ENCODE measurements at regions not wholly inside any gene's neighbourhood (a gene's known extent, or its start where the extent isn't known, plus 50 kb on each side); places are given as distances from the start of the nearest gene placed in this dataset.

- Histone ChIP-seq H3K9ac (ENCODE audit: low read depth in 1 of 3, low read length in 3 of 3) (no peak overlapping the region), H3K9me3 (ENCODE audit: control insufficient read depth in 3 of 3, low read length in 3 of 3) (no peaks in the 10 kb centered on the region), H3K36me3 (ENCODE audit: control insufficient read depth in 3 of 3, insufficient read depth in 3 of 3, low read length in 3 of 3) (no peaks in the 10 kb centered on the region), H3K4me3 (ENCODE audit: low read length in 3 of 3) (no peak overlapping the region), H3K27me3 (ENCODE audit: control insufficient read depth in 3 of 3, insufficient read depth in 3 of 3, low read length in 3 of 3) (no peaks in the 10 kb centered on the region), H3K4me1 (ENCODE audit: control insufficient read depth in 3 of 3, insufficient read depth in 3 of 3, low read length in 3 of 3) (no peaks in the 10 kb centered on the region), H3K27ac (ENCODE audit: low read depth, low read length) (no peak overlapping the region)
These were observed 1077.0 kb upstream of the C9orf72 start for GRCh38 chr9:28650327-28650726.

- no peak overlapping the region for H3K9ac ChIP-seq (ENCODE audit: low read depth in 1 of 3, low read length in 3 of 3)
- H3K27me3 ChIP-seq (ENCODE audit: control insufficient read depth in 3 of 3, insufficient read depth in 3 of 3, low read length in 3 of 3) = no peaks in the 10 kb centered on the region
- no peaks in the 10 kb centered on the region for H3K9me3 ChIP-seq (ENCODE audit: control insufficient read depth in 3 of 3, low read length in 3 of 3)
- no peaks in the 10 kb centered on the region for H3K4me1 ChIP-seq (ENCODE audit: control insufficient read depth in 3 of 3, insufficient read depth in 3 of 3, low read length in 3 of 3)
- H3K36me3 ChIP-seq (ENCODE audit: control insufficient read depth in 3 of 3, insufficient read depth in 3 of 3, low read length in 3 of 3) = no peaks in the 10 kb centered on the region
- no peak overlapping the region for H3K27ac ChIP-seq (ENCODE audit: low read depth, low read length)
- H3K4me3 ChIP-seq (ENCODE audit: low read length in 3 of 3) = no peak overlapping the region
These were observed 1077.9 kb upstream of the C9orf72 start for GRCh38 chr9:28651050-28651722.

DNA sequence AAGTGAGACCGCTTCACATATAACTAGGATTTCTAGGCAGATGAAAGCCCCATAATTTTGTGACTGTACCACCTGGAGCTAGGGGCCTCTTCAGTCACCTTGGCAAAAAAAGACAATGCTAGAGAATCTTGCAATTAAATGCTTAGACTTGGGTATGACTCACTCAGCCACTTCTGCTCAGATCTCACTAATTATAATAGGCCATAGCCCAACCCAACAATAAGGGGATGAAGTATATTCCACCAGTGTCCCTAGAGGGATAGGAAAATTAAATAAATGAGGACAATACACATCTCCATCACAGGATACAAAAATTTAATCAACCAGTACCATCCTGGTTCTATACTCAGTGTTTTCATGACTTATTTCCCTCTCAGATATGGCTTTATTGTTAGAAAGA is 1079.9 kb upstream of the C9orf72 start:
- H3K9me3 ChIP-seq (ENCODE audit: control insufficient read depth in 3 of 3, low read length in 3 of 3) = no peaks in the 10 kb centered on the region
- no peaks in the 10 kb centered on the region for H3K27me3 ChIP-seq (ENCODE audit: control insufficient read depth in 3 of 3, insufficient read depth in 3 of 3, low read length in 3 of 3)
- no peaks in the 10 kb centered on the region for H3K4me1 ChIP-seq (ENCODE audit: control insufficient read depth in 3 of 3, insufficient read depth in 3 of 3, low read length in 3 of 3)
- no peak overlapping the region for H3K27ac ChIP-seq (ENCODE audit: low read depth, low read length)
- no peaks in the 10 kb centered on the region for H3K36me3 ChIP-seq (ENCODE audit: control insufficient read depth in 3 of 3, insufficient read depth in 3 of 3, low read length in 3 of 3)
- no peak overlapping the region for H3K9ac ChIP-seq (ENCODE audit: low read depth in 1 of 3, low read length in 3 of 3)
- no peak overlapping the region for H3K4me3 ChIP-seq (ENCODE audit: low read length in 3 of 3)

- Histone ChIP-seq H3K36me3 (ENCODE audit: control insufficient read depth in 3 of 3, insufficient read depth in 3 of 3, low read length in 3 of 3) (no peaks in the 10 kb centered on the region), H3K4me1 (ENCODE audit: control insufficient read depth in 3 of 3, insufficient read depth in 3 of 3, low read length in 3 of 3) (no peaks in the 10 kb centered on the region), H3K27me3 (ENCODE audit: control insufficient read depth in 3 of 3, insufficient read depth in 3 of 3, low read length in 3 of 3) (no peaks in the 10 kb centered on the region), H3K9ac (ENCODE audit: low read depth in 1 of 3, low read length in 3 of 3) (no peak overlapping the region), H3K27ac (ENCODE audit: low read depth, low read length) (no peak overlapping the region), H3K9me3 (ENCODE audit: control insufficient read depth in 3 of 3, low read length in 3 of 3) (no peaks in the 10 kb centered on the region), H3K4me3 (ENCODE audit: low read length in 3 of 3) (no peak overlapping the region)
These were observed 1083.4 kb upstream of the C9orf72 start for GRCh38 chr9:28656727-28657126.

DNA sequence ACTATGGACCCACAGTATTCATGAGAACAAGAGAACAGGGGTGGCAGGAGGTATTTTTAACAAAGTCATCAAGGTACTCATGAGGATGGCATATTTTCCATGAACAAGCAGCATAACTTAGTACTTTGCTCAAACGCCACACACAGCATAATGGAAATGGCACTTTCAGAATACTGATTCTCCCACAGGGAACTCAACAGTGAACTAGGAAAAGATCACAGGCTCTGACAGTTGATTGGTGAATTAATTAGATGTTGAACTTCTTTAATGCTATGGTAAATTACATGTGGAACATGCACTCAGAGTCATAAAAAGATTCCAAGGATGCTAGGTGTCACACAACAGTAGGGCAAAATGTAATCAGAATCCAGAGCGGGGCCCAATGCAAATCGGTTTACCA is 1088.6 kb upstream of the C9orf72 start:
- Histone ChIP-seq H3K9ac (ENCODE audit: low read depth in 1 of 3, low read length in 3 of 3) (no peak overlapping the region), H3K27ac (ENCODE audit: low read depth, low read length) (no peak overlapping the region), H3K9me3 (ENCODE audit: control insufficient read depth in 3 of 3, low read length in 3 of 3) (no peaks in the 10 kb centered on the region), H3K27me3 (ENCODE audit: control insufficient read depth in 3 of 3, insufficient read depth in 3 of 3, low read length in 3 of 3) (no peaks in the 10 kb centered on the region), H3K4me3 (ENCODE audit: low read length in 3 of 3) (no peak overlapping the region), H3K4me1 (ENCODE audit: control insufficient read depth in 3 of 3, insufficient read depth in 3 of 3, low read length in 3 of 3) (no peaks in the 10 kb centered on the region), H3K36me3 (ENCODE audit: control insufficient read depth in 3 of 3, insufficient read depth in 3 of 3, low read length in 3 of 3) (no peaks in the 10 kb centered on the region)

DNA sequence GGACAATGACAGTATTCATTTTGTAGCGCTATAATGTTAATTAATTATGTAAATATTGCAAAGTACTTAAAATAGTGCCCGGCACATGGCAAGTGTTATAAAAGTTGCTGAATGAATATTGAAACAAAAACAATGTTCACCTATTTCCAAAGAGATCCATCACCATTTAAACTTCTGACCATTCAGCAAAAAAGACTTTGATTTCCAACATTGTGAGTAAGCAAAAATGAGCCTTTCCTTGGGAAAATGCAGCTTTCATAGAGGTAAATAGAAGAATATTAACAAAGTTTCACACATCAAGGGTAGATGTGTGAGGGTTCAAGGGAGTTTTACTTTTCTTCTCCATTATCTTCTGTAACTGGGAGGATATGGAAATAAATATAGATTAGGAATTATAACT is 1089.4 kb upstream of the C9orf72 start:
- H3K9ac ChIP-seq (ENCODE audit: low read depth in 1 of 3, low read length in 3 of 3) = no peak overlapping the region
- H3K9me3 ChIP-seq (ENCODE audit: control insufficient read depth in 3 of 3, low read length in 3 of 3) = no peaks in the 10 kb centered on the region
- H3K27me3 ChIP-seq (ENCODE audit: control insufficient read depth in 3 of 3, insufficient read depth in 3 of 3, low read length in 3 of 3) = no peaks in the 10 kb centered on the region
- H3K4me1 ChIP-seq (ENCODE audit: control insufficient read depth in 3 of 3, insufficient read depth in 3 of 3, low read length in 3 of 3) = no peaks in the 10 kb centered on the region
- H3K4me3 ChIP-seq (ENCODE audit: low read length in 3 of 3) = no peak overlapping the region
- H3K36me3 ChIP-seq (ENCODE audit: control insufficient read depth in 3 of 3, insufficient read depth in 3 of 3, low read length in 3 of 3) = no peaks in the 10 kb centered on the region
- H3K27ac ChIP-seq (ENCODE audit: low read depth, low read length) = no peak overlapping the region

DNA sequence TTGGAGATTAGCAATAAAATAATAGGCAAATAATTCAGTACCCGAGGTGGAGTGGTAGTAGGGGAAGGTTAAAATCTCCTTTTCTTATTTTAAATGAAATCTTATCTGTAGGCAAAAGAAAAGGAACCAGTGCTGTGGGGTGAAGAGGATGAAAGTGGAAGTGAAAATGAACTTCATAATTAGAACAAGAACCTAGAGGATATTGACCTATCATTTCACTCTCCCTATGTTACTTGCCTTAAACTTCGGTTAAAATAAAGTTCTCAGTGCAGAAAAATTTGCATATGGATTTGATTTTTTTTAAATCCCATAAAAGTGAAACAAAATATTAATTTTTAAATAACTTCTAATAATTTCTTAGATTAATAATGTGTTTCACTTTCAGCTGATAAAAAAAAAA is 1094.9 kb upstream of the C9orf72 start:
- Histone ChIP-seq H3K9ac (ENCODE audit: low read depth in 1 of 3, low read length in 3 of 3) (no peak overlapping the region), H3K27me3 (ENCODE audit: control insufficient read depth in 3 of 3, insufficient read depth in 3 of 3, low read length in 3 of 3) (no peaks in the 10 kb centered on the region), H3K27ac (ENCODE audit: low read depth, low read length) (no peak overlapping the region), H3K4me1 (ENCODE audit: control insufficient read depth in 3 of 3, insufficient read depth in 3 of 3, low read length in 3 of 3) (no peaks in the 10 kb centered on the region), H3K4me3 (ENCODE audit: low read length in 3 of 3) (no peak overlapping the region), H3K9me3 (ENCODE audit: control insufficient read depth in 3 of 3, low read length in 3 of 3) (no peaks in the 10 kb centered on the region), H3K36me3 (ENCODE audit: control insufficient read depth in 3 of 3, insufficient read depth in 3 of 3, low read length in 3 of 3) (no peaks in the 10 kb centered on the region)

GRCh38 chr9:28671000-28671399 is 1097.7 kb upstream of the C9orf72 start:
- no peaks in the 10 kb centered on the region for H3K27me3 ChIP-seq (ENCODE audit: control insufficient read depth in 3 of 3, insufficient read depth in 3 of 3, low read length in 3 of 3)
- H3K9me3 ChIP-seq (ENCODE audit: control insufficient read depth in 3 of 3, low read length in 3 of 3) = no peaks in the 10 kb centered on the region
- no peak overlapping the region for H3K9ac ChIP-seq (ENCODE audit: low read depth in 1 of 3, low read length in 3 of 3)
- H3K4me3 ChIP-seq (ENCODE audit: low read length in 3 of 3) = no peak overlapping the region
- no peak overlapping the region for H3K27ac ChIP-seq (ENCODE audit: low read depth, low read length)
- H3K36me3 ChIP-seq (ENCODE audit: control insufficient read depth in 3 of 3, insufficient read depth in 3 of 3, low read length in 3 of 3) = no peaks in the 10 kb centered on the region
- H3K4me1 ChIP-seq (ENCODE audit: control insufficient read depth in 3 of 3, insufficient read depth in 3 of 3, low read length in 3 of 3) = no peaks in the 10 kb centered on the region

DNA sequence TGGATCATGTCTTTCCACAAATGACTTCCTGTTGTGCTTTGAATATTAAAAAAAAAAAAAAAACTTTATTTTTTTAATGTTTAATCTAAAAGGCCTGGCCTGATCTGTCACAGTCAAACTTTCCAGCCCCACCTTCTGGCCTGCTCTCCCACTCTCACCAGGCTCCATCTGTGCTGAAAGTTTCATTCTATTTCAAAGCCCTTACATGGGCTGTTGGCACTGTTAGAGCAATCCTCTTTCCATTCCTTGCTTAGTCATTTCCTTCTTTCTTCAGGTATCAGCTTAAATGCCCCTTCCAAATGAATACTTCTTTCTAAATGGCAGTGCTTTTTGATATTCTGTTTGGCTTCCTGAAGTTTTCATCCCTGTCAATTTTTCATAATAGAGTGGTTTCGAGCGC is 1104.8 kb upstream of the C9orf72 start:
- Histone ChIP-seq H3K4me1 (ENCODE audit: control insufficient read depth in 3 of 3, insufficient read depth in 3 of 3, low read length in 3 of 3) (no peaks in the 10 kb centered on the region), H3K4me3 (ENCODE audit: low read length in 3 of 3) (no peak overlapping the region), H3K36me3 (ENCODE audit: control insufficient read depth in 3 of 3, insufficient read depth in 3 of 3, low read length in 3 of 3) (no peaks in the 10 kb centered on the region), H3K9ac (ENCODE audit: low read depth in 1 of 3, low read length in 3 of 3) (no peak overlapping the region), H3K9me3 (ENCODE audit: control insufficient read depth in 3 of 3, low read length in 3 of 3) (no peaks in the 10 kb centered on the region), H3K27me3 (ENCODE audit: control insufficient read depth in 3 of 3, insufficient read depth in 3 of 3, low read length in 3 of 3) (no peaks in the 10 kb centered on the region), H3K27ac (ENCODE audit: low read depth, low read length) (no peak overlapping the region)

- H3K9me3 ChIP-seq (ENCODE audit: control insufficient read depth in 3 of 3, low read length in 3 of 3) = no peaks in the 10 kb centered on the region
- H3K36me3 ChIP-seq (ENCODE audit: control insufficient read depth in 3 of 3, insufficient read depth in 3 of 3, low read length in 3 of 3) = no peaks in the 10 kb centered on the region
- H3K27ac ChIP-seq (ENCODE audit: low read depth, low read length) = no peak overlapping the region
- no peaks in the 10 kb centered on the region for H3K27me3 ChIP-seq (ENCODE audit: control insufficient read depth in 3 of 3, insufficient read depth in 3 of 3, low read length in 3 of 3)
- H3K4me1 ChIP-seq (ENCODE audit: control insufficient read depth in 3 of 3, insufficient read depth in 3 of 3, low read length in 3 of 3) = no peaks in the 10 kb centered on the region
- no peak overlapping the region for H3K9ac ChIP-seq (ENCODE audit: low read depth in 1 of 3, low read length in 3 of 3)
- H3K4me3 ChIP-seq (ENCODE audit: low read length in 3 of 3) = no peak overlapping the region
These were observed 1114.9 kb upstream of the C9orf72 start for GRCh38 chr9:28688172-28688571.

- Histone ChIP-seq H3K27ac (ENCODE audit: low read depth, low read length) (no peak overlapping the region), H3K4me3 (ENCODE audit: low read length in 3 of 3) (no peak overlapping the region), H3K27me3 (ENCODE audit: control insufficient read depth in 3 of 3, insufficient read depth in 3 of 3, low read length in 3 of 3) (no peaks in the 10 kb centered on the region), H3K4me1 (ENCODE audit: control insufficient read depth in 3 of 3, insufficient read depth in 3 of 3, low read length in 3 of 3) (no peaks in the 10 kb centered on the region), H3K9me3 (ENCODE audit: control insufficient read depth in 3 of 3, low read length in 3 of 3) (no peaks in the 10 kb centered on the region), H3K9ac (ENCODE audit: low read depth in 1 of 3, low read length in 3 of 3) (no peak overlapping the region), H3K36me3 (ENCODE audit: control insufficient read depth in 3 of 3, insufficient read depth in 3 of 3, low read length in 3 of 3) (no peaks in the 10 kb centered on the region)
These were observed 1118.7 kb upstream of the C9orf72 start for GRCh38 chr9:28692012-28692411.

Data from skeletal muscle tissue (tissue), 3 donors.